ENCODE measurements at regions not wholly inside any gene's neighbourhood (a gene's known extent, or its start where the extent isn't known, plus 50 kb on each side); places are given as distances from the start of the nearest gene placed in this dataset.

DNA sequence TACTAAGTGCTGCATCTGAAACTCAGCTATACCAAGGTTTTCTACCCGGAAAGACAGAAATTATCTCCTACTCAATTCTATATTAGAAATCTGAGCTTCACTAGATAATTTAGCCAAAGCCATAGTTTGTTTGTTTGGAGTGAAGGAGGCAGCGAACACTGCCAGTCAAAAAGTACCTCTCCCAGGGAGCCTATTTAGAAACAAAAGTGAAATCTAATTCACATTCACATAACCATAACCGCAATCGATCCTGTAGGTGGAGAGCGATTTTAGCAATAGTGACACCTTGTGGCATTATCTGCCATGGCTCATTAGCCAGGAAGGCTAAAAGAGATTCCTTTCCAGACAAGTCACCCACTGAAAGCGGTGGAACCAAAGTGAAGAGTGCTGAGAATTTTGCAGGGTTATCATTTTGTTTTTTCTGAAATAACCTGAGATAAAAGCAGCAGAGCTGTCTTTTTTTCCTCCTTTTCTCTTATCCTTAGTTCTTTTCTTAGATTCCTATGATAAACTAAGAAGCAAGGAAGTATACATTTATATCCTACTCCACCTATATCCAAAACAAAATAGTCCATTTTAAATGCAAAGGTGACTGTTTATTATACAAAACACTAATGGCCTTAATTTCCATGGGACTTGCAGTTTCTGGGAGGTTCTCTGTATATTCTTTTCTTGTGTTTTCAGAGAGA, 83.7 kb upstream of the BET1 start:
- ATAC-seq (peak; percentile 94), DNase-seq (peak in 1 of 3 donors; percentile 28)
- H3K27me3 Mint-ChIP-seq: peaks cover 66% of the 10 kb centered on the region
- peak overlapping the region; percentile 85 for H3K4me3 Mint-ChIP-seq
- peaks cover 2% of the 10 kb centered on the region for H3K36me3 Mint-ChIP-seq (ENCODE audit: low read depth)
- peaks cover 6% of the 10 kb centered on the region for H3K4me1 Mint-ChIP-seq
- no peak overlapping the region for H3K27ac Mint-ChIP-seq
- no peaks in the 10 kb centered on the region for H3K9me3 ChIP-seq (ENCODE audit: control insufficient read depth, low read length, poor library complexity, severe bottlenecking)

DNA sequence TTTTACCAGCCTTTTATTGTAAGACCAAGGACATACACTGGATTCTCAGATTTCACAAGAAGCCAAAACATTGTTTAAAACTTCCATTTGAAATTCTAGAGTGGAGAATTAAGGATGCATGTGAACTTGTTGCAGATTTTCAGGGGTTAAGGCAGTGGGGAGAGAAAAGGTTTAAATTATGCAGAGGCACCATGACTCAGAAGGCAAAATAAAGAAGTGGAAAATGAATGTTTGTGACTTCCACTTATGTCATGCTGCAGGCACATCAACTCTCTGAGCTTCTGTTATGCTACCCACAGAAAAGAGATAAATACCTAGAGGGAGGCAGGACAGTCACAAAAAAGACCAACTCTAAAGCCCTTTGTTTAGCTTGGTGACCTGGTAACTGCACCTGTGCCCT, 84.4 kb upstream of the BET1 start:
- no peak overlapping the region for H3K4me3 Mint-ChIP-seq
- H3K27me3 Mint-ChIP-seq: peaks cover 67% of the 10 kb centered on the region
- no peak for DNase-seq
- peaks cover 6% of the 10 kb centered on the region for H3K4me1 Mint-ChIP-seq
- no peak for ATAC-seq
- no peak overlapping the region for H3K27ac Mint-ChIP-seq
- H3K36me3 Mint-ChIP-seq (ENCODE audit: low read depth): peaks cover under 1% of the 10 kb centered on the region
- H3K9me3 ChIP-seq (ENCODE audit: control insufficient read depth, low read length, poor library complexity, severe bottlenecking): no peaks in the 10 kb centered on the region

DNA sequence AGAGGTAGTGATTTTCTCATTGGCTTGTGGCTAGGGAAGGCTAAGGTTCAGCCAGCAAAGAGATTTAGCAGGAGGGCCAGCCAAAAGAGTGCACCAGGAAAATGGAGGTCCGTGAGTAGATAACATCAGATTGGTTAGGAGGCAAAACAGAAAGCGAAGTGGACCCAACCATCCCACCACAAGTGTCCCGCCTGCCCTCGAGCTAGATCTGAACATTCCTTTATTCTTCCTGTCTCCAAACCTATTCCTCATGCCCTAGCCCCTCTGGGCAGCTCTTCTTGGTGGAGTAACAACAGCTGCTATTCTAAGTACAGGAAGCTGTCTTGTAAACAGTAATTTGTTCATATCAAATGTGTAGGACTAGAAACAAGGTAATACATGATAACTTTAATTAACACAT, 85.7 kb upstream of the BET1 start:
- Mint-ChIP-seq H3K4me1 (peaks cover 6% of the 10 kb centered on the region), H3K36me3 (ENCODE audit: low read depth) (no peaks in the 10 kb centered on the region), H3K27ac (no peak overlapping the region), H3K4me3 (no peak overlapping the region), H3K27me3 (peaks cover 63% of the 10 kb centered on the region)
- ATAC-seq (no peak), DNase-seq (no peak)
- H3K9me3 ChIP-seq (ENCODE audit: control insufficient read depth, low read length, poor library complexity, severe bottlenecking): no peaks in the 10 kb centered on the region

GRCh38 chr7:94092980-94093379, 88.8 kb upstream of the BET1 start:
- H3K9me3 ChIP-seq (ENCODE audit: control insufficient read depth, low read length, poor library complexity, severe bottlenecking): no peaks in the 10 kb centered on the region
- Mint-ChIP-seq H3K4me1 (peaks cover 2% of the 10 kb centered on the region), H3K27me3 (peaks cover 65% of the 10 kb centered on the region), H3K4me3 (no peak overlapping the region), H3K27ac (no peak overlapping the region), H3K36me3 (ENCODE audit: low read depth) (no peaks in the 10 kb centered on the region)
- DNase-seq (no peak), ATAC-seq (no peak)

DNA sequence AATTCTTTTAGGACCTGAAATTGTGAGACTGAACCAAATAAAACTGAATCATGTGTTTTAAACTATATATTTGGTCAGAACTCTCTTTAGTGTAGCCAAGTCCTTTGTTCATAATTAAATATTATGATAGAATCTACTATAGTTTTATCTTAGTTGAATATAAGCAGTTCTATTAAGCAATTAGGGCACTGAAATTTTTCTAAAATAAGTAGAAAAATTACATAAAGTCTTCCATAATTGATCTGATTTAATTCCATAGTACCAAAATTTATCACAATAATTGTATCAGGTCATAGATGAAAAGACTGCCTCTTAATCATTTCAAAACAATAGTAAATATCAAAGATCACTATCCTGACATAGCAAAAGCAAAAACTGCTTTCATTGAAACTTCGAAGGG, 90.1 kb upstream of the BET1 start:
- Mint-ChIP-seq H3K27ac (no peak overlapping the region), H3K4me1 (peaks cover 2% of the 10 kb centered on the region), H3K4me3 (no peak overlapping the region), H3K27me3 (peaks cover 58% of the 10 kb centered on the region), H3K36me3 (ENCODE audit: low read depth) (no peaks in the 10 kb centered on the region)
- DNase-seq (no peak), ATAC-seq (no peak)
- no peaks in the 10 kb centered on the region for H3K9me3 ChIP-seq (ENCODE audit: control insufficient read depth, low read length, poor library complexity, severe bottlenecking)

GRCh38 chr7:94095316-94096009, 91.3 kb upstream of the BET1 start:
- no peaks in the 10 kb centered on the region for H3K9me3 ChIP-seq (ENCODE audit: control insufficient read depth, low read length, poor library complexity, severe bottlenecking)
- Mint-ChIP-seq H3K27ac (no peak overlapping the region), H3K36me3 (ENCODE audit: low read depth) (no peaks in the 10 kb centered on the region), H3K27me3 (peaks cover 46% of the 10 kb centered on the region), H3K4me1 (peaks cover 2% of the 10 kb centered on the region), H3K4me3 (no peak overlapping the region)
- no peak for DNase-seq
- no peak for ATAC-seq

GRCh38 chr7:94099679-94100078, 95.5 kb upstream of the BET1 start:
- Mint-ChIP-seq H3K4me1 (no peaks in the 10 kb centered on the region), H3K36me3 (ENCODE audit: low read depth) (no peaks in the 10 kb centered on the region), H3K27ac (no peak overlapping the region), H3K4me3 (no peak overlapping the region), H3K27me3 (peaks cover 19% of the 10 kb centered on the region)
- ATAC-seq: no peak
- DNase-seq: no peak
- H3K9me3 ChIP-seq (ENCODE audit: control insufficient read depth, low read length, poor library complexity, severe bottlenecking): no peaks in the 10 kb centered on the region

- no peak for DNase-seq
- no peak overlapping the region for H3K4me3 Mint-ChIP-seq
- no peak for ATAC-seq
- no peaks in the 10 kb centered on the region for H3K4me1 Mint-ChIP-seq
- H3K27ac Mint-ChIP-seq: no peak overlapping the region
- H3K9me3 ChIP-seq (ENCODE audit: control insufficient read depth, low read length, poor library complexity, severe bottlenecking): no peaks in the 10 kb centered on the region
- no peaks in the 10 kb centered on the region for H3K36me3 Mint-ChIP-seq (ENCODE audit: low read depth)
- peaks cover 14% of the 10 kb centered on the region for H3K27me3 Mint-ChIP-seq
Measured at GRCh38 chr7:94100723-94101345, 96.7 kb upstream of the BET1 start.

- no peaks in the 10 kb centered on the region for H3K9me3 ChIP-seq (ENCODE audit: control insufficient read depth, low read length, poor library complexity, severe bottlenecking)
- Mint-ChIP-seq H3K27ac (no peak overlapping the region), H3K27me3 (peaks cover 6% of the 10 kb centered on the region), H3K4me3 (no peak overlapping the region), H3K36me3 (ENCODE audit: low read depth) (no peaks in the 10 kb centered on the region), H3K4me1 (peaks cover 3% of the 10 kb centered on the region)
- DNase-seq (no peak), ATAC-seq (no peak)
Measured at GRCh38 chr7:94104301-94104700, 100.1 kb upstream of the BET1 start.

- DNase-seq (no peak), ATAC-seq (no peak)
- Mint-ChIP-seq H3K27me3 (no peaks in the 10 kb centered on the region), H3K4me3 (no peak overlapping the region), H3K4me1 (peaks cover 5% of the 10 kb centered on the region), H3K27ac (no peak overlapping the region), H3K36me3 (ENCODE audit: low read depth) (no peaks in the 10 kb centered on the region)
- no peaks in the 10 kb centered on the region for H3K9me3 ChIP-seq (ENCODE audit: control insufficient read depth, low read length, poor library complexity, severe bottlenecking)
Measured at GRCh38 chr7:94109556-94109955, 105.4 kb upstream of the BET1 start.

GRCh38 chr7:94111009-94111408, 106.9 kb upstream of the BET1 start:
- no peak for ATAC-seq
- no peak overlapping the region for H3K27ac Mint-ChIP-seq
- H3K4me3 Mint-ChIP-seq: no peak overlapping the region
- H3K9me3 ChIP-seq (ENCODE audit: control insufficient read depth, low read length, poor library complexity, severe bottlenecking): no peaks in the 10 kb centered on the region
- no peaks in the 10 kb centered on the region for H3K27me3 Mint-ChIP-seq
- no peak for DNase-seq
- no peaks in the 10 kb centered on the region for H3K36me3 Mint-ChIP-seq (ENCODE audit: low read depth)
- peaks cover 5% of the 10 kb centered on the region for H3K4me1 Mint-ChIP-seq

GRCh38 chr7:94115316-94115715, 111.2 kb upstream of the BET1 start:
- no peak overlapping the region for H3K27ac Mint-ChIP-seq
- no peaks in the 10 kb centered on the region for H3K36me3 Mint-ChIP-seq (ENCODE audit: low read depth)
- no peaks in the 10 kb centered on the region for H3K9me3 ChIP-seq (ENCODE audit: control insufficient read depth, low read length, poor library complexity, severe bottlenecking)
- H3K27me3 Mint-ChIP-seq: peaks cover 22% of the 10 kb centered on the region
- no peak for ATAC-seq
- peaks cover 2% of the 10 kb centered on the region for H3K4me1 Mint-ChIP-seq
- no peak overlapping the region for H3K4me3 Mint-ChIP-seq
- no peak for DNase-seq

DNA sequence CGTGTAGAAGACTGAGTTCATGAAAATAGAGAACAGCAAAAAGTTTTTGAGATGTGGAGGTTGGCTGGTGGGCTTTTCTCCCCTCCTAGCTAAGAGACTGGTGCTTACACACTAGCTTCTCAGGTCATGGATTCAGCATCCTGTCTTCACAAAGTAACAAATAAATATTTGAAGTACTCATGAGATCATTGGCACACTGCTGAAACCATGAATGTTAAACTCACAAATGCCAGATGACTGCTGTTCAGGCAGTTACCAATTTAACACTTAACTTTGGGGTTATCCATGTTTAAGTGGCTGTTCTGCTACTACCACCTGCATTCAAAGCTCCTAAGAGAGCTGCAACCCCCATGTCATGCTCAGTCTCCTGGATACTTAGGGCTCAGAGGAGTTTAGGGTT, 119.0 kb upstream of the BET1 start:
- H3K36me3 Mint-ChIP-seq (ENCODE audit: low read depth): peaks cover 3% of the 10 kb centered on the region
- H3K27me3 Mint-ChIP-seq: peaks cover 46% of the 10 kb centered on the region
- ATAC-seq (no peak), DNase-seq (no peak)
- no peak overlapping the region for H3K27ac Mint-ChIP-seq
- no peaks in the 10 kb centered on the region for H3K9me3 ChIP-seq (ENCODE audit: control insufficient read depth, low read length, poor library complexity, severe bottlenecking)
- no peaks in the 10 kb centered on the region for H3K4me1 Mint-ChIP-seq
- H3K4me3 Mint-ChIP-seq: no peak overlapping the region

DNA sequence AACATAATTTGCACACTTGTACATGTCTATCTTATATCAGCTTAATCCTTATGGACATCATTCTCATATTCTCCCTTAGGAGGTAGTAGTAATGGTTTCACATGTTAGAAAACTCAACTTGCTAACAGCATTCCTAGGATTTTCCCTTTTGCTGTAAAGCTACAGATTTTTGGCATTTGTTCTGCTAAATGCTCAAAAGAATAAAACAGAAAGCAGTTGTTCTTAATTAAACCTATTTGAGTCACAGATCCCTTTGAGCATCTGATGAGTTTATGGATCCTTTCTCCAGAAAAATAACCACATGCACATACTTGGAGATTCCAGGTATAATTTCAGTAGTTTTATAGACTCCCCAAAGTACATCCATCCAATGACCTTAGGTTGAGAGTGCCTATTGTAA, 122.9 kb upstream of the BET1 start:
- Mint-ChIP-seq H3K27me3 (peaks cover 38% of the 10 kb centered on the region), H3K4me1 (no peaks in the 10 kb centered on the region), H3K27ac (no peak overlapping the region), H3K36me3 (ENCODE audit: low read depth) (peaks cover under 1% of the 10 kb centered on the region), H3K4me3 (no peak overlapping the region)
- no peaks in the 10 kb centered on the region for H3K9me3 ChIP-seq (ENCODE audit: control insufficient read depth, low read length, poor library complexity, severe bottlenecking)
- no peak for ATAC-seq
- no peak for DNase-seq

Measured in T-helper 17 cell (primary cell).